Mononuclear cell (primary cell): ENCODE measurements at regions not wholly inside any gene's neighbourhood (a gene's known extent, or its start where the extent isn't known, plus 50 kb on each side); places are given as distances from the start of the nearest gene placed in this dataset.

Experiments
- H3K27me3 ChIP-seq: 2 replicates; pipeline ENCODE4 v1.6.0; 2011; ENCODE audit warnings: low read length, control low read depth; ENCODE audit not compliant: insufficient read depth
- H3K4me1 ChIP-seq: 2 replicates; pipeline ENCODE4 v1.5.1; 2011; ENCODE audit warnings: mild to moderate bottlenecking, low read length, control low read depth; ENCODE audit not compliant: insufficient read depth
- H3K4me3 ChIP-seq: 2 replicates; pipeline ENCODE4 v1.5.1; 2011; ENCODE audit warnings: mild to moderate bottlenecking, low read length, moderate library complexity
- H3K9me3 ChIP-seq: 2 replicates; pipeline ENCODE4 v1.5.1; 2011; ENCODE audit warnings: low read depth, mild to moderate bottlenecking, control low read depth, low read length

DNA sequence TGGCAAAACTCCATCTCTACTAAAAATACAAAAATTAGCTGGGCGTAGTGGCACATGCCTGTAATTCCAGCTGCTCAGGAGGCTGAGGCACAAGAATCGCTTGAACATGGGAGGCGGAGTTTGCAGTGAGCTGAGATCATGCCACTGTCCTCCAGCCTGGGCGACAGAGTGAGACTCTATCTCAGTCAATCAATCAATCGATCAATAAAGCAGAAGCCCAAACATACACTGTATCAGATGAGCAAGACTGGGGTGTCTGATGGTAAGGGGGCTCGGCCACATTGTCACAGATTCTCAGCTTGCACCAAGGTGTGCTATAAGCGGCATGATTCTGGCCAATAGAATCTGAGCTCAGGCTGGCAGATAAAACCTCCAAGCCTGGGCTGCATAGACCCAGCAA lies 261.1 kb downstream of the BUD13 start:
- Histone ChIP-seq H3K4me3 (no peak overlapping the region), H3K9me3 (no peaks in the 10 kb centered on the region), H3K4me1 (no peaks in the 10 kb centered on the region), H3K27me3 (no peaks in the 10 kb centered on the region)

DNA sequence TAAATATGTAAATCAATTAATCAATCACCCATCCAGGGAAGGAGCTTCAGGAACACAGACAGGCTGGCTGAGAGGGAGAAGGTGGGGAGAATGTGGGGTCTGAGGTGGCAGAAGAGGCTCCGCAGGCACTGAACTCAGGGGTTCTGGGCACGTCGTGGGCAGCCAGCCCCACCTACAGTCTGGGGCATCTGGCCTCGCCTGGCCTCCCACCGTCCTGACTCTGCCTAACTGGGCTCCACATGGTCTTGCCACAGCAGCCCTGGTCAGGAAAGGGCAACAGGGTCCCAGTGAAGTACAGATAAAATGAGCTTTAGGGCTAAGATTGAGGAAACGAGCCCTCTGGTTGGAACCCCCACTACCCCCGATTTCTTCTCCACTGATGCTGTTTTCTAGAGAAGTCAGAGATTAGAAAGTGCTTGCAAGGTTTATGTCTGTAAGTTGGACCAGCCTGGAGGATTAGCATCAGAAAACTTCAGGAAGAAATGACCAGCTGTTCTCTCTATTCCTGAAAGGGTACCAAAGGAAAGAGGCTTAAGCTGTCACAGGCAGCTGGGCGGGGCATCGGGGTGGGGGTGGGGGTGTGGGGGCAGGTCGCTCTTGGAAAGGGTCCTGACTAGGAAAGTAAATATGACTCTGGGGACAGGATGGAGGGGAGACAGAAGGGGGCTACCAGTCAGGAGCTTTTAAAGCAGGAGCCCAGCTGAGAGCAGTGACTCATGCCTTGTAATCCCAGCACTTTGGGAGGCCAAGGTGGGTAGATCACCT lies 261.7 kb downstream of the BUD13 start:
- H3K27me3 ChIP-seq = no peaks in the 10 kb centered on the region
- H3K4me3 ChIP-seq = no peak overlapping the region
- H3K9me3 ChIP-seq = no peaks in the 10 kb centered on the region
- H3K4me1 ChIP-seq = no peaks in the 10 kb centered on the region

DNA sequence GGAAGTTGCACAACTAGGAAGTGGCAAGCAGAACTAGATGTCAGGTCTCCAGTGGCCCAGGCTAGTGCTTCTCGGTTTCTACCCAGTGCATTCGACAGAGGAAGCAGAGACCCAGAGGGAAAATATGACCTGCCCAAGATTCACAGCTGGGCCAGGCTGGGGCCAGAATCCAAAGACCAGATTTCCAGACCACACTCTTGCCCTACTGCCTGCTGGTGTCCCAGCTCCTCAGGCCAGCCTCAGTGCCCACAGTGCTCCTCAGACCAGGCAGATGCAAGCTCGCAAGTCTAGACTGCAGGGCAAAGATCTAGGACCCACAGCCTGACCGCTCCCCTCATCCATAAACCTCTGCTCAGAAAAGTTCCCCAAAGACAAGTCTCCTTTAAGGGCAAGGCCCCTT lies 262.6 kb downstream of the BUD13 start:
- no peak overlapping the region for H3K4me3 ChIP-seq
- H3K9me3 ChIP-seq = no peaks in the 10 kb centered on the region
- H3K4me1 ChIP-seq = no peaks in the 10 kb centered on the region
- no peaks in the 10 kb centered on the region for H3K27me3 ChIP-seq

DNA sequence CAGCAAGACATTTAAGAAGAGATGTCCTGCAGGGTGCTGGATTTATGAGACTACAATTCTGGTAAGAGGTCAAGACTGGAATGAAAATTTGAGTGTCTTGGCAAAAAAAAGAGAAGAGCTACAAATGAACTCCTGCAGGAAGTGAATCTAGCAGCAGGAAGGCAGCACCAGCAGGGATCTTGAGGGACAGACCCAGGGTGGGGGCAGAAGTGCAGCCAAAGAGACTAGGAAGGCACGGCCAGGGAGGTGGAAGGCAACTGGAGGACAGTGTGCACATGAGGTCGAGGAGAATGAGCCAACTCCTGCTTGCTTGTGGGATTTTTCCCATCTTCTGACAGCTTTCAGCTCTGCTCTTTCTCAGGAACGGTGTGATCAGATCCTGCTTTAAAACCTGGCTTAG lies 263.2 kb downstream of the BUD13 start:
- no peak overlapping the region for H3K4me3 ChIP-seq

DNA sequence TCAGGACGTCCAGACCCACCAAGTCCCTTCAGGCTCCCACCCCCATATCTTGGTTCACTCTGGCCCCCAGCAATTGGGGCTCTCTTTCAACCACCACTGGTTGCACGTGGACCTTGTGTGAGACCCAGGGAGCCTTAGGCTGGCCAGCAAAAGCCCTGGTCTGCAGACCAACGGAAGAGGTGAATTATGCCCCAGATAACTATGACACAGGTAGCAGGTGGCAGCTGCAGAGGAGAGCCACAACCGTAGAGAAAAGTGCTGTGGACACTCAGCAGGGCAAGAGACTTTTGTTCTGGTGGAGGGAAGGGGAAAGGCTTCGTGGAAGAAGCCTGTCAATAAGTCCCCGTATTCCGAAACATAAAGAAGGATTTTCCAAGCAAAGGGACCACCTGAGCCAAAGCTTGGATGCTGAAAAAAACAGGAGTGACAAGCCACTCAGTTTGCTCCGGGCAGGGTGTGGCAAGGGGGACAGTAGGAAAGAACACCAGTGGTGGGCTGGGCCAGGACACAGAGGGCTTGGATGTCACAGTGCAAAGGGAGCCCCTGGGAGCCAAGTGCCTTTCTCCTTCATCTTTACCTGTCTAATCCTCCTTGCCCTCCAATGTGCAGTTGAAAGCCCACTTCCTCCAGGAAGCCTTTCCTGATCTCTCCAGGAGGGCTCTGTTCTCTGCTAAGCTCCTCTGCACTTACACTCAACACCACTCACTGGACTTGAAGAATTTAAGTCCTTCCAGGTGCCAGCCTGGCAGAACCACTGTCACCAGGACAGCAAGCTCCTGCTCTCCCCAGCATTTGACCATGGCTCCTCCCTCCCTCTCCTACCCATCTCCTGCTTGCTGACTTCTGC lies 264.7 kb downstream of the BUD13 start:
- no peaks in the 10 kb centered on the region for H3K4me1 ChIP-seq
- no peaks in the 10 kb centered on the region for H3K27me3 ChIP-seq
- no peaks in the 10 kb centered on the region for H3K9me3 ChIP-seq
- no peak overlapping the region for H3K4me3 ChIP-seq

More for the DNA sequence above, 263.2 kb downstream of the BUD13 start:
- H3K27me3 ChIP-seq = no peaks in the 10 kb centered on the region
- no peaks in the 10 kb centered on the region for H3K9me3 ChIP-seq
- H3K4me1 ChIP-seq = no peaks in the 10 kb centered on the region

DNA sequence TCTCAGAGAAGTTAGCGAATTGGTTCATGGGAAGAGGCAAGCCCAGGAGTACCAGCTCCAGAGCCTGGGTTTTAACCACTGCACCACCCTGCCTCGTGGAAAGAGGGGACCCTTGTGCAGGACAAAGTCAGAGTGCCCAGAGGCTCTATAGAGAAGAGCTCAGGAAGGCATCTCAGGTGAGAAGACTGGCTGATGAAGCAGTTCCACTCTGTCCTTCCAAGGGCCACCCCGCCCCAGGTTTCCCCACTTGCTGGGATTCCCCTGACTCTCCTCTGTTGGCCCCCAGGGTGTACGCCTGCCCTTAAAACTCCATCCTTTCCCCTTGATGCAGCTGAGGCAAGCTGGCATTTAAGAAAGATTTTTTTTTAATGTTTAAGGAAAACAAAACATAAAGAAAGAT lies 265.8 kb downstream of the BUD13 start:
- Histone ChIP-seq H3K4me1 (no peaks in the 10 kb centered on the region), H3K4me3 (no peak overlapping the region), H3K27me3 (peaks cover 4% of the 10 kb centered on the region), H3K9me3 (no peaks in the 10 kb centered on the region)

DNA sequence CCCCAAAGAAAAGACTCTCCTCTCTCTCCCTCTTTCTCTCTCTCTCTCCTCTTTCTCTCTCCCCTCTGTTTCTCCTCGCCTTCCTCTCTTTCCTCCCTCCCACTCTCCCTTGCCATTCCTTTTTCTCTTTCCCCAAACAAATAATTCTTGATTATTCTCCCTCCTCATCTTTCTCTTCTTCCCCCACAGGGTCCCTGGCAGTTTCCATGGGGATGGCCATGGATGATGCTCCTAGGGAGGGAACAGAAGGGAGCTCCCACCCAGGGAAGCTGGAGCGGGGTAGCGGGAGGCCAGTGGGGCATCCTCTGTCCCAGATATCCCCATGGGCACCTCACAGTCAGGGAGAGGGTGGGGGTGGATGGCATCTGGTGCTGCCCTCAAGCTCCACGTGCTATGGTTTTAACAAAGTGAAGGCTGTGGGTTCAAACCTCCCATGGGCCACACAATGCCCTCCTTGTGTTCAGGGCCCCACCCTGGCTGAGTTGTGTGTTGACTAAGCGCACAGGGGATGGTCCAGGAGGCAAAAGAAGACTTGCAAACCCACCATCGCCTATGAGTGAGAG lies 266.4 kb downstream of the BUD13 start:
- peaks cover 8% of the 10 kb centered on the region for H3K27me3 ChIP-seq
- no peaks in the 10 kb centered on the region for H3K4me1 ChIP-seq
- no peak overlapping the region for H3K4me3 ChIP-seq
- H3K9me3 ChIP-seq = no peaks in the 10 kb centered on the region

DNA sequence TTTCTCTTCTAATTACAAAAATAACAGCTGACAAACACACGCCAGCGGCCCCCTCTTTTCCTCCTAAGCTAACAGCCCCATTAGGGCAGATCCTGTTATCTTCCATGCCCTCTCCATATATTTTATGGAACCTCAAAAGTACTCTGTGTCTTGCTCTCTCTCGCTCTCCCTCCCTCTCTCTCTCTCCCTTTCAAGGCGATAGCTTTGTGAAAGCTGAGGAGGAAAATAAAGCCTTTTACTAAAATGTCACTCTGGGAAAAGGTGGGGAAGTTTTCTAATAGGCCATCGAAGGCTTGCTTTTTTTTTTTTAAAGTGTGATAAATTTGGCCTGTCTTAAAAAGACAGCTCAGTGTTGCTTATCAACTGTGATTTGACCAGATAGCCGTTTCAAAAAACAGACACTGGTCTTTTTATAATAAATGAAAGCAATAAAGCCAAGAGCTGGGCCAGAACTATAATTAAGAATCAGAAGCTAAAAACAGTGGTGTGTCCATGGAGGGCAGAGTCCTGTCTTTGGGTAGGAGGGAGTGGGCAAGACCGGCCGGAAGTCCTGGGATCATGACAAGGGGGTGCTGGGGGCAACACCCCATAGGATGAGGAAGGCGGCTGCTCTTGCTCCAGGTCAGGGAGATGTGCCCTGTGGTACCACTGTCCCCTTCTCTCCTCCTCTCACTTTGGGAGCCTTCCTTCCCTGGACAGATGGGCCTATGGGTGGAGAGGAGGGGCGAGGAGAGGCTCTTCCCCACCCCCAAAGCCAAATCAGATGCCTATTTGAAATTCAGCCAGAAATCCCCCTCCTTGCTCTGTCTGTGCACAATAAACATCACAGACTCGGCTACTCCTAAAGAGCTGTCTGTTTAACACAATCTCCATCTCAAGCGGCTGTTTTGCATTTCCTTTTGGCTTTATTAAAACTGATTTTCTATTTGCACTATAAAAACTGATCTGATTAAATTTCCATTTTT lies 267.2 kb downstream of the BUD13 start:
- H3K27me3 ChIP-seq = peaks cover 12% of the 10 kb centered on the region
- H3K9me3 ChIP-seq = no peaks in the 10 kb centered on the region
- no peaks in the 10 kb centered on the region for H3K4me1 ChIP-seq
- H3K4me3 ChIP-seq = no peak overlapping the region

DNA sequence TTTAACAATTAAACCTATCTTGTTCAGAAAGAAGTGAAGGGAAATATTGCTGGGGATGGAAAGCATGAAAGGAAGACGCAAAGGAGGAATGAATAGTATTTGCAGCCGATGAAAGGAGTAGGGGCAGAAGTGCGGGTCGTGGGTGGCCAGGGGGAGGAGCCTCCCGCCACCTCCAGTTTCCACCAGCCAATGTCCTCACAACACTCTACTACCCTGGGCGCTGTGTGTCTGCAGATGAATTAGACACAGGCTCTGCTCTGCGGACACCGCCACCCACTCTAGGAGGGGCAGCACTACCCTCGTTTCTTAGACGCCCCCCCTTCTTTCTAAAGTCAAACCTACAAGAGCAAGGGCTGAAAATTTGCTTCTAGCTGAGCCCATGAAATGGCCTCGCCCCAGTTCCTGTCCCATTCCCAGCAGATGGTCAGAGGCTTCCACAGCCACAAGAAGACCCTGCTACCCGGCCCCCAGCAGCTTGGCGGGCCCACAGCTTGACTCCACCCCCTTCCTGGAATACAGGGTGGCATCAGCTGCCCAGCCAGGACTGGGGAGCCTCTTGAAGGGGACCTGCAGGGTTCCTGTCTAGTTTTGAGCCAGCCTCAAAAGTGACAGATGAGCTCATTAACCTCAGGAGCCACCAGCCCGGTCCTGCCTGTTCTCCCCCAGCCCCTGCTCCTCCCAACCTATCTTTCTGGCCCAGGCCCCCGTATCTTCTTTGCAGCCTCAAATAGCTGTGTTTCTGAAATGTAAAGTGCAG lies 268.1 kb downstream of the BUD13 start:
- Histone ChIP-seq H3K4me3 (no peak overlapping the region), H3K27me3 (peaks cover 18% of the 10 kb centered on the region), H3K4me1 (no peaks in the 10 kb centered on the region), H3K9me3 (no peaks in the 10 kb centered on the region)

DNA sequence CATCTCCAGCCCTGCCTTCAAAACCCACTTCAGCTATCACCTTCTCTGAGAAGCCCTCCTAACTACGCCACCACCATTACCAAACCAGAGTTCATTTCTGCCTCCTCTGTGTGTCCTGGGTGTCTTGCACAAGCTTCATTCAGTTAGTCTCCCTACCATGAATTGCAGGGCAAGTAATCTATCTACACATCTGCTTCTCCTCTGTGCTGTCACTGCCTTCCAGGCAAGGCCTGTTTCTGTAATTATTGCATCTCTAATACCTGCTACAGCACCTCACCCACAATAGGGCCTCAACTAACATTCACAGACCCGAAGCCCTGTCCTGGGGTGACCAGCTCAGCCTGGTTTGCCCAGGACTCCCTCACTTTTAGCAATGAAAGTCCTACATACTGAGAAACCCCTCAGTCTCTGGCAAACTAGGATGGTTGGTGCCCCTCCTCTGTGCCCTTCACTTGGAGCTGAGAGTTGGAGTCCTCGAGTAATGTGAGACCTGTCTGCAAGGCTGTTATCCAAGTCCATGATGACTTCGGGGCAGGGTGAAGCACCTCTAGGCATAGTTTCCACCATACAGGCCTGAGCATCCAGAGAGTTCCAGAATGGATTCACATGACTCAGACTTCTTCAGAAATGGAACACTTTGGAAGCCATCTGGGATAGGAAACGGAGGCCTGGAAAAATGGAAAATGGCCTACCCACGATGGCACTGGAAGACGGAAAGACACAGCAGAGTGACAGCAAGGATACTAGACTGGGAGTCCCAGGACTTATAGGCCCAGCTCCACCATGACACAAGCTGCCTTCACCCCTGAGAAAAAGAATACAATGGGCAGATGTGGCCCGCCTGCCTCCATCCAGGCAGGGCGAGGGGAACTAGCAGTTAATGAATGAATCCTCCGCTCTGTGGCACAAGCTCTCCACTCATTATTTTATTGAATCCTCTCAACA lies 269.3 kb downstream of the BUD13 start:
- Histone ChIP-seq H3K27me3 (peaks cover 23% of the 10 kb centered on the region), H3K4me1 (no peaks in the 10 kb centered on the region)

DNA sequence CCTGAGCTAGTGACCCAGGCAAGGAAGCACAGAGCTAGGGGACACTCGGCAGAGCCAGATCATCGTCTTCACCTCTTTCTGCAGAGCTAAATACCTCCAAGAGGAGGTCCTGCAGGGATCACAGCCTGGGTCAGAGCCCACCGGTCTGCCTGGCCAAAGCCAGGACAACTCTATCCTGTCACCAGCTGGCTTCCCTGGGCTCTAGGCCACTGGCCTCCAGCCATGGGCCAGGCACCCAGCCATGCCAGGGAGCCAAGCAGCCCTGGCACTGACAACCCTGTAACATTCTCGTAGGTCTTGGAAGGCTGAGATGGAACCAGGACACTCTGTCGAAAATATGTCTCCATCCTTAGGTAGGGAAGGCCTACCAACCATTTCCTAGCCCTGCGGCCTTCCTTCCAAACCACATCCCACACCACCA lies 270.1 kb downstream of the BUD13 start:
- no peaks in the 10 kb centered on the region for H3K9me3 ChIP-seq
- H3K27me3 ChIP-seq = peaks cover 23% of the 10 kb centered on the region
- H3K4me1 ChIP-seq = no peaks in the 10 kb centered on the region
- H3K4me3 ChIP-seq = no peak overlapping the region

More for the DNA sequence above, 269.3 kb downstream of the BUD13 start:
- Histone ChIP-seq H3K9me3 (no peaks in the 10 kb centered on the region), H3K4me3 (no peak overlapping the region)

DNA sequence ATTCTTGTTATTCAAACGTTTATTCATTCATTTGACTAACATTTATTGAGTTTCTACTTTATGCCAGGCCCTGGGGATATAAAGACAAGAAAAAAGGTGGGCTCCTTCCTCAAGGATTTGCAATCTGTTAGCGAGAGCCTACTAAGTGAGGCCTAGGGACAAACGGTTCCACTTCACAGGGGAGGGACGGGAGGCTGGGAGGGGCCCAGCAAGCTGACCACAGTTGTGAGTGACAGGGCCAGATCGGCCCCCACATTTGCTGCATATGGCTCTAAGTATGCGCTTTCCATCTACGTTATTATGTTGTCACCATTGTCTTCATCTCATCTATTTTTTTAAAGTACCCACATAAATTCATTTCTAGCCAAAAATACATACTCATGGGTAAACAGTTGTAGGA lies 271.1 kb downstream of the BUD13 start:
- peaks cover 23% of the 10 kb centered on the region for H3K27me3 ChIP-seq
- no peaks in the 10 kb centered on the region for H3K4me1 ChIP-seq
- no peak overlapping the region for H3K4me3 ChIP-seq
- no peaks in the 10 kb centered on the region for H3K9me3 ChIP-seq

DNA sequence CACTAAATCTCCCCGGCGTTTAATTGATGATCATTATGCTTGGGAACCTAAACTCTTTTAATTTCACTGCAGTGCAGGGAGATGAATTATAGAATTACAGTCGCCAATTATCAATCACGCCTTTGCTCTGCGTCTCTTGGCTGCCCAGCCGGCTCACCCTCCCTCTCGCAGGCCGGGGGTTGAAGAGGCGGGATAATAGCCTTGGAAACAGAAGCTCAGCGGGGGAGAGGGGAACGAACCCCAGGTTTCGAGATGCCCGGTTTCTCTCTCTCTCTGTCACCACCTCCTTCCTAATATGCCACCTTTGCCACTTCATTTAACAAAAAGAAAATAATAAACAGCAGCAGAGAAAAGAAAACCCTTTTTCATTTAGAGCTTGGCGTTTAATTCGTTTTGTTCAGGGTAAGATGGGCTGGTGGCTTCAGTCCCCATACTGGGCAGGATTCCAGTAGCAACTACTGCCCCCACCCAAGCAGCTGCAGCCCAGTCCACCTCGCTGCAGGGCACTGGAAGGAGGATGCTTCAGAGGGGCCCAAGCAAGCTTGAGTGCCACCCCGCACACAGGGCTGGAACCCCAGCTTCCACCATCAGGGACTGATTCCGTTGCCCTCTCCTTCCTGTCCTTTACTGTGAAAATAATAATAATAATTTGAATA lies 271.7 kb downstream of the BUD13 start:
- H3K27me3 ChIP-seq = peaks cover 23% of the 10 kb centered on the region
- H3K9me3 ChIP-seq = no peaks in the 10 kb centered on the region
- H3K4me3 ChIP-seq = no peak overlapping the region
- H3K4me1 ChIP-seq = no peaks in the 10 kb centered on the region
